Immature natural killer cell (primary cell): ENCODE measurements at regions not wholly inside any gene's neighbourhood (a gene's known extent, or its start where the extent isn't known, plus 50 kb on each side); places are given as distances from the start of the nearest gene placed in this dataset.
"Not testable (repeated sequence)": the region's sequence is repeated elsewhere in the genome, so short reads cannot be mapped to it uniquely, and the experiment has no call there.

Experiments used
- DNase-seq, 3 donors: peaks; one replicate each; pipeline ENCODE4 v3.0.0; 2022; ENCODE audit warnings: mixed read lengths in 1 of 3
- H3K27ac Mint-ChIP-seq, 6 donors: one replicate each; pipeline ENCODE4 v1.8.0; 2020; ENCODE audit warnings: mixed read lengths in 6 of 6, mild to moderate bottlenecking in 5 of 6, inconsistent platforms in 4 of 6, moderate library complexity in 3 of 6
- H3K27me3 Mint-ChIP-seq, 3 donors: one replicate each; pipeline ENCODE4 v1.8.0; 2020 to 2021; ENCODE audit warnings: low read depth in 3 of 3, mild to moderate bottlenecking in 3 of 3, mixed read lengths in 3 of 3, moderate library complexity in 3 of 3, inconsistent platforms in 1 of 3
- H3K36me3 Mint-ChIP-seq, 3 donors: one replicate each; pipeline ENCODE4 v1.8.0; 2020; ENCODE audit warnings: mixed read lengths in 3 of 3, inconsistent platforms in 2 of 3, mild to moderate bottlenecking in 2 of 3
- H3K4me1 Mint-ChIP-seq, 2 donors: one replicate each; pipeline ENCODE4 v1.8.0; 2020; ENCODE audit warnings: inconsistent platforms in 2 of 2, mild to moderate bottlenecking in 2 of 2, mixed read lengths in 2 of 2, moderate library complexity in 1 of 2
- H3K4me3 Mint-ChIP-seq, 5 donors: one replicate each; pipeline ENCODE4 v1.8.0; 2020; ENCODE audit warnings: mild to moderate bottlenecking in 5 of 5, mixed read lengths in 5 of 5, inconsistent platforms in 3 of 5, moderate library complexity in 3 of 5
- H3K9me3 Mint-ChIP-seq, 6 donors: one replicate each; pipeline ENCODE4 v1.8.0; 2020; ENCODE audit warnings: mild to moderate bottlenecking in 6 of 6, mixed read lengths in 6 of 6, inconsistent platforms in 4 of 6, moderate library complexity in 3 of 6

- H3K27me3 Mint-ChIP-seq, result peaks cover 0 to 1% (median 0%) of the 10 kb centered on the region in 3 donors
- DNase-seq, result no peak
- H3K36me3 Mint-ChIP-seq, result no peaks in the 10 kb centered on the region
- H3K9me3 Mint-ChIP-seq, result peaks cover 4 to 26% (median 8%) of the 10 kb centered on the region in 6 donors
- no peaks in the 10 kb centered on the region for H3K4me1 Mint-ChIP-seq
- H3K4me3 Mint-ChIP-seq, result no peak overlapping the region
- H3K27ac Mint-ChIP-seq, result no peak overlapping the region
Observed at GRCh38 chr7:91465595-91466061, 201.4 kb downstream of the FZD1 start.

DNA sequence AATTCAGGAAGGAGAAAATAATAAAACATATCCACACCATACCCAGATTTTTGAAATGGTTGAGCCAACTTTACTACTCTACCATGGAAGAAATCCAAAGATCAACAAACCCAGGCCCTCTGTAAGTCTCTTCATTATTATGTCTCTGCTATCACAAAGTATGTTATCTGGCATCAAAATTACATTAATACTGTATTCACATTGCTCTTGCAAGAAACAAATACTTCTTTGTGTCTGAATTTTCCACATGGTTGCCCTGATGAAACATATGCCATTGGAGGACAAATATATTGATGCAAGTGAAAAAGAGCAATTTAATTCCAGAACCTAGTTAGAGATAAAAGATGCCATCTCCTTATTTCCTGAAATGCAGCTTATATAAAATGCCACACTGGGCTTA lies 204.0 kb downstream of the FZD1 start:
- DNase-seq, result no peak
- Mint-ChIP-seq H3K27ac (no peak overlapping the region), H3K36me3 (no peaks in the 10 kb centered on the region), H3K4me1 (no peaks in the 10 kb centered on the region), H3K4me3 (no peak overlapping the region), H3K27me3 (peaks cover 0 to 1% (median 0%) of the 10 kb centered on the region in 3 donors), H3K9me3 (peaks cover 5 to 29% (median 13%) of the 10 kb centered on the region in 6 donors)

DNA sequence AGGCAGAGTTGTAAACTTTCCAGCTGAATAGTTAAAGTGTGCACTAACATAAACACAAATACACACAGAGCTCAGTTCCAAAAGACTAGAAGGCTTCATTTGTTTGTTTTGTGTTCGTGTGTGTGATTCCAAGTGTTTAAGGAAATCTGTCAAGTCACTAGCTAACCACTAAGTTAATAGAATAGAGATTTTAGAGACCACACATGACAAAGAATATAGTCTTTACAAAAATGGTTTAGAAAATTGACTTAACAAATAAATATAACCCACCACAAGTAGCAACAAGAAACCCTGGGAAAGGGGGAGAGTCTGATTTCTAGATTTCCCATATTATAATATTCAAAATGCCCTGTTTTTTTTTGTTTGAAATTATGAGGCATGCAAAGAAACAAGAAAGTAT lies 209.4 kb downstream of the FZD1 start:
- Mint-ChIP-seq H3K4me3 (no peak overlapping the region), H3K27me3 (peaks cover 0 to 1% (median 0%) of the 10 kb centered on the region in 3 donors), H3K4me1 (no peaks in the 10 kb centered on the region), H3K9me3 (peaks cover 4 to 42% (median 19%) of the 10 kb centered on the region in 6 donors), H3K27ac (no peak overlapping the region), H3K36me3 (peaks cover 0 to 4% (median 4%) of the 10 kb centered on the region in 3 donors)
- no peak for DNase-seq

DNA sequence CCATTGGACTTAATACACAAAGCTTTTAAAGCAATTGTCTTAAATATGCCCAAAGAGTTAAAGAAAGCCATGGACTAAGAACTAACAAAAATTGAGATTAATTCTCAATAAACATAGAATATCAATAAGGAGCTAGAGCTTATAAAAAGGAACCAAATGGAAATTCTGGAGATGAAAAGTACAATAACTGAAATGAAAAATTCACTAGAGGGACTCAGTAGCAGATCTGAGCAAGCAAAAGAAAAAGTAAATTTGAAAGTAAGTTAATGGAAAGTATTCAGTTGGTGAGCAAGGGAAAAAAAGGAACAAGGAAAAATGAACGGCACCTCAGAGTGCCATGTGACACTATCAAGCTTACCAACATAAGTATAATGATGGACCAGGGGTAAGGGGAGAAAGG lies 209.8 kb downstream of the FZD1 start:
- peaks cover 4 to 42% (median 20%) of the 10 kb centered on the region in 6 donors for H3K9me3 Mint-ChIP-seq
- H3K36me3 Mint-ChIP-seq, result peaks cover 0 to 4% (median 4%) of the 10 kb centered on the region in 3 donors
- H3K27ac Mint-ChIP-seq, result no peak overlapping the region
- no peak overlapping the region for H3K4me3 Mint-ChIP-seq
- no peaks in the 10 kb centered on the region for H3K4me1 Mint-ChIP-seq
- H3K27me3 Mint-ChIP-seq, result peaks cover 0 to 1% (median 0%) of the 10 kb centered on the region in 3 donors
- no peak for DNase-seq

DNA sequence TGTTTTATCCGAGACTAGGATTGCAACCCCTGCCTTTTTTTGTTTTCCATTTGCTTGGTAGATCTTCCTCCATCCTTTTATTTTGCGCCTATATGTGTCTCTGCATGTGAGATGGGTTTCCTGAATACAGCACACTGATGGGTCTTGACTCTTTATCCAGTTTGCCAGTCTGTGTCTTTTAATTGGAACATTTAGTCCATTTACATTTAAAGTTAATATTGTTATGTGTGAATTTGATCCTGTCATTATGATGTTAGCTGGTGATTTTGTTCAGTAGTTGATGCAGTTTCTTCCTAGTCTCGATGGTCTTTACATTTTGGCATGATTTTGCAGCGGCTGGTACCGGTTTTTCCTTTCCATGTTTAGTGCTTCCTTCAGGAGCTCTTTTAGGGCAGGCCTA lies 216.2 kb downstream of the FZD1 start:
- not testable (repeated sequence) for H3K27me3 Mint-ChIP-seq, DNase-seq, H3K27ac Mint-ChIP-seq, H3K36me3 Mint-ChIP-seq, H3K4me1 Mint-ChIP-seq, H3K4me3 Mint-ChIP-seq
- peaks cover 8 to 37% (median 19%) of the 10 kb centered on the region in 6 donors for H3K9me3 Mint-ChIP-seq

- Mint-ChIP-seq H3K27ac (no peak overlapping the region), H3K27me3 (no peaks in the 10 kb centered on the region), H3K4me1 (no peaks in the 10 kb centered on the region), H3K36me3 (no peaks in the 10 kb centered on the region), H3K9me3 (peaks cover 10 to 47% (median 16%) of the 10 kb centered on the region in 6 donors), H3K4me3 (no peak overlapping the region)
- no peak for DNase-seq
Observed at GRCh38 chr7:91491868-91492267, 227.6 kb downstream of the FZD1 start.

- Mint-ChIP-seq H3K36me3 (no peaks in the 10 kb centered on the region), H3K4me3 (no peak overlapping the region), H3K4me1 (no peaks in the 10 kb centered on the region), H3K9me3 (peaks cover 9 to 49% (median 17%) of the 10 kb centered on the region in 6 donors), H3K27ac (no peak overlapping the region), H3K27me3 (no peaks in the 10 kb centered on the region)
- DNase-seq, result no peak
Observed at GRCh38 chr7:91492317-91492716, 228.1 kb downstream of the FZD1 start.

DNA sequence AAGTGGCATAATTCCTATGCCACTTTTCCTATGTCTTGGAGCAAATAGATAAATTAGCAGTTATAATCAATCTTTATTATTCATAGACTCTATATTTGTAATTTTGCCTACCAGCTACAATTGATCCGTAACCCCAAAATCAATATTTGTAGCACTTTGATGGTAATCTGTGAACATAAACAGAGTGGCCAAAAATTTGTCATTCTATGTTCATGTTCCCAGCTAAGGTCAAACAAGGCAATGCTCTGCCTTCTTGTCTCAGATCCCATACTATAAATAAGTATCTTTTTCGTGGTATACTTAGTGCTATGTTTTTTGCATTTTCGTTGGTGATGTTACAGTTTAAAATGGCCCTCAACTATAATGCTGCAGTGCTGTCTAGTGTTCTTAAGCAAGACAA lies 228.5 kb downstream of the FZD1 start:
- no peak for DNase-seq
- peaks cover 9 to 45% (median 19%) of the 10 kb centered on the region in 6 donors for H3K9me3 Mint-ChIP-seq
- no peaks in the 10 kb centered on the region for H3K36me3 Mint-ChIP-seq
- H3K27ac Mint-ChIP-seq, result no peak overlapping the region
- no peaks in the 10 kb centered on the region for H3K27me3 Mint-ChIP-seq
- no peak overlapping the region for H3K4me3 Mint-ChIP-seq
- H3K4me1 Mint-ChIP-seq, result no peaks in the 10 kb centered on the region

GRCh38 chr7:91494450-91494849 lies 230.2 kb downstream of the FZD1 start:
- Mint-ChIP-seq H3K9me3 (peaks cover 13 to 58% (median 27%) of the 10 kb centered on the region in 6 donors), H3K4me3 (no peak overlapping the region), H3K36me3 (no peaks in the 10 kb centered on the region), H3K27me3 (no peaks in the 10 kb centered on the region), H3K4me1 (no peaks in the 10 kb centered on the region), H3K27ac (no peak overlapping the region)
- no peak for DNase-seq

DNA sequence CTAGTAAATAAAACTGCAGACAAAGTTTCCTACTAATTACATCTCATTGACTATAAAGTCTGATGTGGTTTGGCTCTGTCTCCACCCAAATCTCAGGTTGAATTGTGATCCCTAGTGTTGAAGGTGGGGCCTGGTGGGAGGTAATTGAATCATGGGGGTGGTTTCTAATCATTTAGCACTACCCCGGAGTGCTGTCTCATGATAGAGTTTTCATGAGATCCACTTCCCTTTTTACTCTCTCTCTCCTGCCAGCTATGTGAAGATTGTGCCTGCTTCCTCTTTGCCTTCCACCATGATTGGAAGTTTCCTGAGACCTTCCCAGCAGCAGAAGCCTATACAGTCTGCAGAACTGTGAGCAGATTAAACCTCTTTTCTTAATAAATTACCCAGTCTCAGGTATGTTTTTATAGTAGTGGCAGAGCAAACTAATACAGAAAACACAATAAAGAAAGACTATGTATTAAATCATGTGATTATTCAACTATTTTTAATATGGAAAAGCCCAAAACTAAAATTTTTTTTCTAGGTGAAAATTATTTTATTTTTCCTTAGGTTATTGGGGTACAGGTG lies 232.1 kb downstream of the FZD1 start:
- Mint-ChIP-seq H3K27me3 (no peaks in the 10 kb centered on the region), H3K4me1 (no peaks in the 10 kb centered on the region), H3K4me3 (no peak overlapping the region), H3K9me3 (peaks cover 12 to 63% (median 25%) of the 10 kb centered on the region in 6 donors), H3K36me3 (no peaks in the 10 kb centered on the region), H3K27ac (no peak overlapping the region)
- no peak for DNase-seq

DNA sequence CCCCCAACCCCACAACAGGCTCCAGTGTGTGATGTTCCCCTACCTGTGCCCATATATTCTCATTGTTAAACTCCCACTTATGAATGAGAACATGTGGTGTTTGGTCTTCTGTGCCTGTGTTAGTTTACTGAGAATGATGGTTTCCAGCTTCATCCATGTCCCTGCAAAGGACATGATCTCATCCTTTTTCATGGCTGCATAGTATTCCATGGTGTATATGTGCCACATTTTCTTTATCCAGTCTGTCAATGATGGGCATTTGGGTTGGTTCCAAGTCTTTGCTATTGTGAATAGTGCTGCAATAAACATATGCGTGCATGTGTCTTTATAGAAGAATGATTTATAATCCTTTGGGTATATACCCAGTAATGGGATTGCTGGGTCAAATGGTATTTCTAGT lies 233.0 kb downstream of the FZD1 start:
- H3K27ac Mint-ChIP-seq, H3K27me3 Mint-ChIP-seq, H3K4me1 Mint-ChIP-seq, H3K36me3 Mint-ChIP-seq, DNase-seq, H3K4me3 Mint-ChIP-seq: not testable (repeated sequence)
- peaks cover 11 to 64% (median 26%) of the 10 kb centered on the region in 6 donors for H3K9me3 Mint-ChIP-seq

DNA sequence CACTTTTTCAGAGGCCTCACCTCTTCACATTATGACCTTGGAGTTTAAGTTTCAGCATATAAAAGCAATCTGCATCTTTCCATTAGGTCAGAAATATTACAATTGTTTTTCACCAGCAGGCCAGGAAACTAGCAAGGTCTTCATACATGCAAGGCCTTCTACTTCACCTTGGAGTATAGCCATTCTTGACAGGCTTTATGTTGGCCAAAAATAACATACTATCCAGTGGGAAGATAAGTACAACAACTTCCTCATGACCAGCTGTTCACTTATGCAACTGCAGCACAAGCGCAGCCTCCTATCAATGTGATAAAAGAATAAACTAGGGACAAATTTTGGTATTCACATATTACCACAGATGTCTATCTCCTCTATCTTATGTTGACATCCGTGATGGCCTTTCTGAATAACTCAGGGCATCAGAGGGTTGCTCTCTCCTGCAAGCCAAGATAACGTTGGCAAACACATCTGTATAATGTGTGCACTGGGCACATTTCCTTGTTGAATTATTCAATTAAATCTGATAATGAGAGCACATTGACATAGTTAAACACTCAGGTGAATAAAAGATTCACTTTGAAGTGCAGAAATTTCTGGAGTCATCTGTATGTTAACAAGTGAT lies 239.8 kb downstream of the FZD1 start:
- no peak overlapping the region for H3K27ac Mint-ChIP-seq
- peaks cover 12 to 54% (median 26%) of the 10 kb centered on the region in 6 donors for H3K9me3 Mint-ChIP-seq

GRCh38 chr7:91504919-91505318 lies 240.7 kb downstream of the FZD1 start:
- H3K27me3 Mint-ChIP-seq, result no peaks in the 10 kb centered on the region
- no peak overlapping the region for H3K27ac Mint-ChIP-seq
- DNase-seq, result no peak
- H3K4me3 Mint-ChIP-seq, result no peak overlapping the region
- H3K9me3 Mint-ChIP-seq, result peaks cover 8 to 46% (median 21%) of the 10 kb centered on the region in 6 donors
- no peaks in the 10 kb centered on the region for H3K4me1 Mint-ChIP-seq
- no peaks in the 10 kb centered on the region for H3K36me3 Mint-ChIP-seq

More for the DNA sequence above, 239.8 kb downstream of the FZD1 start:
- no peaks in the 10 kb centered on the region for H3K27me3 Mint-ChIP-seq
- no peak for DNase-seq
- H3K4me3 Mint-ChIP-seq, result no peak overlapping the region
- H3K36me3 Mint-ChIP-seq, result no peaks in the 10 kb centered on the region
- H3K4me1 Mint-ChIP-seq, result no peaks in the 10 kb centered on the region

- not testable (repeated sequence) for H3K27ac Mint-ChIP-seq, H3K4me3 Mint-ChIP-seq, H3K36me3 Mint-ChIP-seq, DNase-seq, H3K27me3 Mint-ChIP-seq, H3K4me1 Mint-ChIP-seq
- peaks cover 5 to 25% (median 15%) of the 10 kb centered on the region in 6 donors for H3K9me3 Mint-ChIP-seq
Observed at GRCh38 chr7:91506966-91507365, 242.7 kb downstream of the FZD1 start.

DNA sequence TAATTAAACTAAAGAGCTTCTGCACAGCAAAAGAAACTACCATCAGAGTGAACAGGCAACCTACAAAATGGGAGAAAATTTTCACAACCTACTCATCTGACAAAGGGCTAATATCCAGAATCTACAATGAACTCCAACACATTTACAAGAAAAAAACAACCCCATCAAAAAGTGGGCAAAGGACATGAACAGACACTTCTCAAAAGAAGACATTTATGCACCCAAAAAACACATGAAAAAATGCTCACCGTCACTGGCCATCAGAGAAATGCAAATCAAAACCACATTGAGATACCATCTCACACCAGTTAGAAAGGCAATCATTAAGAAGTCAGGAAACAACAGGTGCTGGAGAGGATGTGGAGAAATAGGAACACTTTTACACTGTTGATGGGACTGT lies 247.6 kb downstream of the FZD1 start:
- H3K4me3 Mint-ChIP-seq, H3K27me3 Mint-ChIP-seq, DNase-seq, H3K36me3 Mint-ChIP-seq, H3K27ac Mint-ChIP-seq, H3K4me1 Mint-ChIP-seq: not testable (repeated sequence)
- H3K9me3 Mint-ChIP-seq, result peaks cover 1 to 20% (median 7%) of the 10 kb centered on the region in 6 donors
